WTC11 (cell line): ENCODE measurements at regions not wholly inside any gene's neighbourhood (a gene's known extent, or its start where the extent isn't known, plus 50 kb on each side); places are given as distances from the start of the nearest gene placed in this dataset.

Experiments
- ATAC-seq: fragments of 200-7000 bp; cut with Tn5 transposase; 2 replicates; pipeline ENCODE4 v1.10.0; 2021; ENCODE audit warnings: mild to moderate bottlenecking, moderate library complexity
- CTCF ChIA-PET: fragments of 300-600 bp; sonication (Branson Sonifier 250); formaldehyde crosslinking; loops from one replicate; lab custom pipeline; 2021; ENCODE audit warnings: antibody characterized with exemption; lab: Charles Lee
- POLR2A ChIA-PET: fragments of 350-600 bp; sonication (Branson Sonifier 250); formaldehyde crosslinking; loops from one replicate; lab custom pipeline; 2021; ENCODE audit warnings: antibody characterized with exemption; lab: Charles Lee
- DNase-seq: peaks from one replicate; pipeline ENCODE4 v3.0.0; 2021; ENCODE audit warnings: low spot score
- H3K27ac Mint-ChIP-seq: 2 replicates; pipeline ENCODE4 v1.8.0; 2021; ENCODE audit warnings: mixed read lengths
- H3K27me3 Mint-ChIP-seq: 2 replicates; pipeline ENCODE4 v1.8.0; 2021; ENCODE audit warnings: low read depth, mild to moderate bottlenecking, moderate library complexity, mixed read lengths
- H3K36me3 Mint-ChIP-seq: 2 replicates; pipeline ENCODE4 v1.8.0; 2021; ENCODE audit warnings: mixed read lengths
- H3K4me1 Mint-ChIP-seq: 2 replicates; pipeline ENCODE4 v1.8.0; 2022; ENCODE audit warnings: mixed read lengths
- H3K4me3 Mint-ChIP-seq: 2 replicates; pipeline ENCODE4 v1.8.0; 2021; ENCODE audit warnings: mild to moderate bottlenecking, moderate library complexity, mixed read lengths
- H3K9me3 Mint-ChIP-seq: 2 replicates; pipeline ENCODE4 v1.8.0; 2021; ENCODE audit warnings: mixed read lengths
- CBFB ChIP-seq: sonication (generic); formaldehyde crosslinking; IDR thresholded peaks from 2 replicates; pipeline ENCODE4 v1.8.1; 2022; ENCODE audit warnings: mild to moderate bottlenecking, low read depth, missing genetic modification reagents
- CREM ChIP-seq: sonication (generic); formaldehyde crosslinking; IDR thresholded peaks from 2 replicates; pipeline ENCODE4 v1.8.1; 2022; ENCODE audit warnings: mild to moderate bottlenecking, missing genetic modification reagents, moderate library complexity
- ESRRA ChIP-seq: sonication (generic); formaldehyde crosslinking; IDR thresholded peaks from 2 replicates; pipeline ENCODE4 v1.8.1; 2022; ENCODE audit warnings: mild to moderate bottlenecking, missing genetic modification reagents, borderline replicate concordance
- ETV6 ChIP-seq: sonication (generic); formaldehyde crosslinking; IDR thresholded peaks from 2 replicates; pipeline ENCODE4 v1.8.1; 2022; ENCODE audit warnings: mild to moderate bottlenecking, missing genetic modification reagents
- FOXP1 ChIP-seq: sonication (generic); formaldehyde crosslinking; IDR thresholded peaks from 2 replicates; pipeline ENCODE4 v1.8.0; 2022; ENCODE audit warnings: missing genetic modification reagents, mild to moderate bottlenecking, moderate library complexity, borderline replicate concordance
- GTF2I ChIP-seq: fragments of 250-450 bp; sonication (Bioruptor Pico); conservative IDR thresholded peaks from 2 replicates; pipeline ENCODE4 v1.4.0; 2021; ENCODE audit warnings: mild to moderate bottlenecking
- MYBL2 ChIP-seq: sonication (generic); formaldehyde crosslinking; IDR thresholded peaks from 2 replicates; pipeline ENCODE4 v1.8.1; 2023; ENCODE audit warnings: mild to moderate bottlenecking, moderate library complexity, missing genetic modification reagents
- NR1H2 ChIP-seq: sonication (generic); formaldehyde crosslinking; IDR thresholded peaks from 2 replicates; pipeline ENCODE4 v1.9.0; 2021; ENCODE audit warnings: mild to moderate bottlenecking, moderate library complexity, missing genetic modification reagents
- NR2C2 ChIP-seq: sonication (generic); formaldehyde crosslinking; IDR thresholded peaks from 2 replicates; pipeline ENCODE4 v1.8.0; 2022; ENCODE audit warnings: mild to moderate bottlenecking, missing genetic modification reagents
- NR3C1 ChIP-seq: sonication (generic); formaldehyde crosslinking; conservative IDR thresholded peaks from 2 replicates; pipeline ENCODE4 v1.8.1; 2023; ENCODE audit warnings: low read depth, mild to moderate bottlenecking, missing genetic modification reagents
- TCF7 ChIP-seq: sonication (generic); formaldehyde crosslinking; IDR thresholded peaks from 2 replicates; pipeline ENCODE4 v1.8.0; 2022; ENCODE audit warnings: mild to moderate bottlenecking, low read depth, missing genetic modification reagents, moderate library complexity
- TP53 ChIP-seq: sonication (generic); formaldehyde crosslinking; IDR thresholded peaks from 2 replicates; pipeline ENCODE4 v1.8.1; 2023; ENCODE audit warnings: mild to moderate bottlenecking, missing genetic modification reagents
- ZBTB21 ChIP-seq: sonication (generic); formaldehyde crosslinking; IDR thresholded peaks from 2 replicates; pipeline ENCODE4 v1.8.1; 2023; ENCODE audit warnings: mild to moderate bottlenecking, missing genetic modification reagents, borderline replicate concordance
- ZNF121 ChIP-seq: sonication (generic); formaldehyde crosslinking; IDR thresholded peaks from 2 replicates; pipeline ENCODE4 v1.8.0; 2023; ENCODE audit warnings: missing genetic modification reagents
- ZNF317 ChIP-seq: sonication (generic); formaldehyde crosslinking; IDR thresholded peaks from 2 replicates; pipeline ENCODE4 v1.8.1; 2023; ENCODE audit warnings: low read depth, mild to moderate bottlenecking, moderate library complexity, missing genetic modification reagents, borderline replicate concordance
- TF ChIP-seq, protein P1 (sequence below): sonication (generic); formaldehyde crosslinking; IDR thresholded peaks from 2 replicates; pipeline ENCODE4 v1.8.1; 2023; ENCODE audit warnings: mild to moderate bottlenecking, missing genetic modification reagents
- TF ChIP-seq, protein P2 (sequence below): sonication (generic); formaldehyde crosslinking; IDR thresholded peaks from 2 replicates; pipeline ENCODE4 v1.8.1; 2023; ENCODE audit warnings: mild to moderate bottlenecking, missing genetic modification reagents, moderate library complexity
- TF ChIP-seq, protein P3 (sequence below): sonication (generic); formaldehyde crosslinking; IDR thresholded peaks from 2 replicates; pipeline ENCODE4 v1.8.0; 2022; ENCODE audit warnings: missing genetic modification reagents
- TF ChIP-seq, protein P4 (sequence below): fragments of 250-450 bp; sonication (Bioruptor Pico); IDR thresholded peaks from 2 replicates; pipeline ENCODE4 v1.9.0; 2021; ENCODE audit warnings: mild to moderate bottlenecking
- TF ChIP-seq, protein P5 (sequence below): sonication (generic); formaldehyde crosslinking; IDR thresholded peaks from 2 replicates; pipeline ENCODE4 v1.8.1; 2023; ENCODE audit warnings: mild to moderate bottlenecking, missing genetic modification reagents

DNA sequence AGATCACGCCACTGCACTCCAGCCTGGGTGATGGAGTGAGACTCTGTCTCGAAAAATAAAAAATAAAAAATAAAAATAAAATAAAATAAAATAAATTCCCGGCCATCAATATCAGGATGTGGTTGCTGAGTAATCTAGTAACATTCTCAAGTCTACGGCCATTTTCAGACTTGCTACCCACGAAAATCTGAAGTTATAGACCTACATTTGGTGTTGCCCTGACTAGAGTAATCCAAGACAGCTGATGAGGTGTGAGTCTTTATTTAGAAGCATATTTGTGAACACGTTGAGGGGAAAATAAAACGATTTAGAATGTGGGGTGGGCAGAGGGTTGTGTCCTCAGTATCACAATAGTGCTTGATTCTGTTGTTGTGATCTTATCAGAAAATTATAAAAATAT lies 130.2 kb upstream of the MID1 start:
- TF ChIP-seq, protein P1, sequence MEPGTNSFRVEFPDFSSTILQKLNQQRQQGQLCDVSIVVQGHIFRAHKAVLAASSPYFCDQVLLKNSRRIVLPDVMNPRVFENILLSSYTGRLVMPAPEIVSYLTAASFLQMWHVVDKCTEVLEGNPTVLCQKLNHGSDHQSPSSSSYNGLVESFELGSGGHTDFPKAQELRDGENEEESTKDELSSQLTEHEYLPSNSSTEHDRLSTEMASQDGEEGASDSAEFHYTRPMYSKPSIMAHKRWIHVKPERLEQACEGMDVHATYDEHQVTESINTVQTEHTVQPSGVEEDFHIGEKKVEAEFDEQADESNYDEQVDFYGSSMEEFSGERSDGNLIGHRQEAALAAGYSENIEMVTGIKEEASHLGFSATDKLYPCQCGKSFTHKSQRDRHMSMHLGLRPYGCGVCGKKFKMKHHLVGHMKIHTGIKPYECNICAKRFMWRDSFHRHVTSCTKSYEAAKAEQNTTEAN: no peak
- TF ChIP-seq NR1H2: no peak
- POLR2A ChIA-PET: no interaction called here
- no peak overlapping the region for H3K4me3 Mint-ChIP-seq
- ATAC-seq: no peak
- peaks cover 9% of the 10 kb centered on the region; the same call in 1 of the 2 replicates for H3K9me3 Mint-ChIP-seq
- no peak overlapping the region for H3K27ac Mint-ChIP-seq
- no peaks in the 10 kb centered on the region for H3K36me3 Mint-ChIP-seq
- no peaks in the 10 kb centered on the region for H3K27me3 Mint-ChIP-seq
- peaks cover 38% of the 10 kb centered on the region for H3K4me1 Mint-ChIP-seq
- DNase-seq: no peak
- CTCF ChIA-PET: no interaction called here

DNA sequence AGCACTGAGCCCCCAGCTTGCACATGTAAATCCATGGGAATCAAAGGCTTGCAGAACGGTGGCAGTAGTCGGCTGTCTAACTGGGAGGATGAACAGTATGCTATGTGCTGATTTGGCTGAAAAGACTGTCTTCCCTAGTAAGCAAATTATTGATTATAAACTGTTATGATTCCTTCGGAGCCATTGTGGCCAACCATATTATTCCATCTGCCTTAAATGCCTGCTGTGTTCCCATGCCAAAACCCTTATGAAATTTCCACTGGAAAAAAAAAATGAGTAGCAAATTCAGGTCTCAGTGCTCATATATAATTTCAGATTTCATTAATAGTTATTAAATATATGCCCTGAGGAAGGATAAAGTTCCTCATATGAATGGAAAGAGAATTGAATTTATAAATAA lies 132.7 kb upstream of the MID1 start:
- CTCF ChIA-PET: no interaction called here
- H3K27me3 Mint-ChIP-seq: no peaks in the 10 kb centered on the region
- H3K4me3 Mint-ChIP-seq: no peak overlapping the region
- TF ChIP-seq TP53 (no peak), NR3C1 (CRISPR knock-in tag) (no peak), GTF2I (CRISPR knock-in tag) (no peak), FOXP1 (CRISPR knock-in tag) (no peak), ZBTB21 (no peak), NR2C2 (CRISPR knock-in tag) (no peak), CREM (CRISPR knock-in tag) (no peak), ZNF121 (CRISPR knock-in tag) (no peak), ESRRA (CRISPR knock-in tag) (no peak), ETV6 (CRISPR knock-in tag) (no peak), MYBL2 (CRISPR knock-in tag) (no peak), ZNF317 (no peak), CBFB (CRISPR knock-in tag) (no peak), TCF7 (CRISPR knock-in tag) (no peak)
- TF ChIP-seq, protein P2, sequence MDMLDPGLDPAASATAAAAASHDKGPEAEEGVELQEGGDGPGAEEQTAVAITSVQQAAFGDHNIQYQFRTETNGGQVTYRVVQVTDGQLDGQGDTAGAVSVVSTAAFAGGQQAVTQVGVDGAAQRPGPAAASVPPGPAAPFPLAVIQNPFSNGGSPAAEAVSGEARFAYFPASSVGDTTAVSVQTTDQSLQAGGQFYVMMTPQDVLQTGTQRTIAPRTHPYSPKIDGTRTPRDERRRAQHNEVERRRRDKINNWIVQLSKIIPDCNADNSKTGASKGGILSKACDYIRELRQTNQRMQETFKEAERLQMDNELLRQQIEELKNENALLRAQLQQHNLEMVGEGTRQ: no peak
- TF ChIP-seq, protein P3, sequence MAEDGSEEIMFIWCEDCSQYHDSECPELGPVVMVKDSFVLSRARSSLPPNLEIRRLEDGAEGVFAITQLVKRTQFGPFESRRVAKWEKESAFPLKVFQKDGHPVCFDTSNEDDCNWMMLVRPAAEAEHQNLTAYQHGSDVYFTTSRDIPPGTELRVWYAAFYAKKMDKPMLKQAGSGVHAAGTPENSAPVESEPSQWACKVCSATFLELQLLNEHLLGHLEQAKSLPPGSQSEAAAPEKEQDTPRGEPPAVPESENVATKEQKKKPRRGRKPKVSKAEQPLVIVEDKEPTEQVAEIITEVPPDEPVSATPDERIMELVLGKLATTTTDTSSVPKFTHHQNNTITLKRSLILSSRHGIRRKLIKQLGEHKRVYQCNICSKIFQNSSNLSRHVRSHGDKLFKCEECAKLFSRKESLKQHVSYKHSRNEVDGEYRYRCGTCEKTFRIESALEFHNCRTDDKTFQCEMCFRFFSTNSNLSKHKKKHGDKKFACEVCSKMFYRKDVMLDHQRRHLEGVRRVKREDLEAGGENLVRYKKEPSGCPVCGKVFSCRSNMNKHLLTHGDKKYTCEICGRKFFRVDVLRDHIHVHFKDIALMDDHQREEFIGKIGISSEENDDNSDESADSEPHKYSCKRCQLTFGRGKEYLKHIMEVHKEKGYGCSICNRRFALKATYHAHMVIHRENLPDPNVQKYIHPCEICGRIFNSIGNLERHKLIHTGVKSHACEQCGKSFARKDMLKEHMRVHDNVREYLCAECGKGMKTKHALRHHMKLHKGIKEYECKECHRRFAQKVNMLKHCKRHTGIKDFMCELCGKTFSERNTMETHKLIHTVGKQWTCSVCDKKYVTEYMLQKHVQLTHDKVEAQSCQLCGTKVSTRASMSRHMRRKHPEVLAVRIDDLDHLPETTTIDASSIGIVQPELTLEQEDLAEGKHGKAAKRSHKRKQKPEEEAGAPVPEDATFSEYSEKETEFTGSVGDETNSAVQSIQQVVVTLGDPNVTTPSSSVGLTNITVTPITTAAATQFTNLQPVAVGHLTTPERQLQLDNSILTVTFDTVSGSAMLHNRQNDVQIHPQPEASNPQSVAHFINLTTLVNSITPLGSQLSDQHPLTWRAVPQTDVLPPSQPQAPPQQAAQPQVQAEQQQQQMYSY (CRISPR knock-in tag): no peak
- TF ChIP-seq, protein P4, sequence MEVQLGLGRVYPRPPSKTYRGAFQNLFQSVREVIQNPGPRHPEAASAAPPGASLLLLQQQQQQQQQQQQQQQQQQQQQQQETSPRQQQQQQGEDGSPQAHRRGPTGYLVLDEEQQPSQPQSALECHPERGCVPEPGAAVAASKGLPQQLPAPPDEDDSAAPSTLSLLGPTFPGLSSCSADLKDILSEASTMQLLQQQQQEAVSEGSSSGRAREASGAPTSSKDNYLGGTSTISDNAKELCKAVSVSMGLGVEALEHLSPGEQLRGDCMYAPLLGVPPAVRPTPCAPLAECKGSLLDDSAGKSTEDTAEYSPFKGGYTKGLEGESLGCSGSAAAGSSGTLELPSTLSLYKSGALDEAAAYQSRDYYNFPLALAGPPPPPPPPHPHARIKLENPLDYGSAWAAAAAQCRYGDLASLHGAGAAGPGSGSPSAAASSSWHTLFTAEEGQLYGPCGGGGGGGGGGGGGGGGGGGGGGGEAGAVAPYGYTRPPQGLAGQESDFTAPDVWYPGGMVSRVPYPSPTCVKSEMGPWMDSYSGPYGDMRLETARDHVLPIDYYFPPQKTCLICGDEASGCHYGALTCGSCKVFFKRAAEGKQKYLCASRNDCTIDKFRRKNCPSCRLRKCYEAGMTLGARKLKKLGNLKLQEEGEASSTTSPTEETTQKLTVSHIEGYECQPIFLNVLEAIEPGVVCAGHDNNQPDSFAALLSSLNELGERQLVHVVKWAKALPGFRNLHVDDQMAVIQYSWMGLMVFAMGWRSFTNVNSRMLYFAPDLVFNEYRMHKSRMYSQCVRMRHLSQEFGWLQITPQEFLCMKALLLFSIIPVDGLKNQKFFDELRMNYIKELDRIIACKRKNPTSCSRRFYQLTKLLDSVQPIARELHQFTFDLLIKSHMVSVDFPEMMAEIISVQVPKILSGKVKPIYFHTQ (CRISPR knock-in tag): no peak
- TF ChIP-seq, protein P5, sequence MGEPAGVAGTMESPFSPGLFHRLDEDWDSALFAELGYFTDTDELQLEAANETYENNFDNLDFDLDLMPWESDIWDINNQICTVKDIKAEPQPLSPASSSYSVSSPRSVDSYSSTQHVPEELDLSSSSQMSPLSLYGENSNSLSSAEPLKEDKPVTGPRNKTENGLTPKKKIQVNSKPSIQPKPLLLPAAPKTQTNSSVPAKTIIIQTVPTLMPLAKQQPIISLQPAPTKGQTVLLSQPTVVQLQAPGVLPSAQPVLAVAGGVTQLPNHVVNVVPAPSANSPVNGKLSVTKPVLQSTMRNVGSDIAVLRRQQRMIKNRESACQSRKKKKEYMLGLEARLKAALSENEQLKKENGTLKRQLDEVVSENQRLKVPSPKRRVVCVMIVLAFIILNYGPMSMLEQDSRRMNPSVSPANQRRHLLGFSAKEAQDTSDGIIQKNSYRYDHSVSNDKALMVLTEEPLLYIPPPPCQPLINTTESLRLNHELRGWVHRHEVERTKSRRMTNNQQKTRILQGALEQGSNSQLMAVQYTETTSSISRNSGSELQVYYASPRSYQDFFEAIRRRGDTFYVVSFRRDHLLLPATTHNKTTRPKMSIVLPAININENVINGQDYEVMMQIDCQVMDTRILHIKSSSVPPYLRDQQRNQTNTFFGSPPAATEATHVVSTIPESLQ (CRISPR knock-in tag): no peak
- TF ChIP-seq, protein P1: no peak
- peaks cover 32% of the 10 kb centered on the region for H3K4me1 Mint-ChIP-seq
- peaks cover 9% of the 10 kb centered on the region; the same call in 1 of the 2 replicates for H3K9me3 Mint-ChIP-seq
- POLR2A ChIA-PET: no interaction called here
- H3K27ac Mint-ChIP-seq: no peak overlapping the region
- no peak for DNase-seq
- H3K36me3 Mint-ChIP-seq: no peaks in the 10 kb centered on the region
- ATAC-seq: no peak
